Right lobe of liver (tissue), 6 donors: ENCODE measurements at regions not wholly inside any gene's neighbourhood (a gene's known extent, or its start where the extent isn't known, plus 50 kb on each side); places are given as distances from the start of the nearest gene placed in this dataset.

ENCODE experiments used
- ATAC-seq, 4 donors: fragments of 200-7000 bp; cut with Tn5 transposase; one replicate each; pipeline ENCODE4 v1.9.1; 2020; ENCODE audit warnings: mild to moderate bottlenecking in 4 of 4, moderate library complexity in 4 of 4
- DNase-seq, 3 donors: peaks; one replicate each; pipeline ENCODE4 v3.0.0-alpha.2; 2020
- H3K27ac ChIP-seq, 3 donors: fragments of 200-600 bp; one replicate each; pipeline ENCODE4 v1.8.0; 2022
- H3K27me3 ChIP-seq, 2 donors: fragments of 200-600 bp; one replicate each; pipeline ENCODE4 v1.8.0; 2022
- H3K36me3 ChIP-seq, 4 donors: fragments of 200-600 bp; sonication (generic) in 1 of 4; one replicate each; pipeline versions ENCODE4 v1.5.1 to v1.8.0; 2017 to 2022; ENCODE audit warnings: control low read depth in 1 of 4
- H3K4me1 ChIP-seq, 4 donors: fragments of 200-600 bp; sonication (generic) in 1 of 4; one replicate each; pipeline versions ENCODE4 v1.5.1 to v1.8.0; 2017 to 2022; ENCODE audit warnings: control low read depth in 1 of 4
- H3K4me3 ChIP-seq, 3 donors: fragments of 200-600 bp; one replicate each; pipeline ENCODE4 v1.8.0; 2022
- H3K9me3 ChIP-seq, 4 donors: fragments of 200-600 bp; sonication (generic) in 1 of 4; one replicate each; pipeline versions ENCODE4 v1.5.1 to v1.8.0; 2017 to 2022; ENCODE audit warnings: control low read depth in 1 of 4
- CTCF ChIP-seq, 4 donors: fragments of 200-600 bp in 3 of 4; fragments of 450-650 bp in 1 of 4; IDR thresholded peaks; one replicate each; pipeline versions ENCODE4 v1.5.1 to v1.8.0; 2016 to 2022; ENCODE audit warnings: antibody characterized with exemption in 4 of 4, mild to moderate bottlenecking in 2 of 4
- POLR2A ChIP-seq: fragments of 450-650 bp; IDR thresholded peaks from one replicate; pipeline ENCODE4 v1.6.1; 2017; ENCODE audit warnings: antibody characterized with exemption, mild to moderate bottlenecking
- WGBS: methylation state at CpG from one replicate; pipeline ENCODE4 v1.1.6; 2018; ENCODE audit warnings: low coverage, low lambda C conversion rate; ENCODE audit not compliant: insufficient coverage; ENCODE audit errors: missing lambda C conversion rate; 5-methylcytosine and 5-hydroxymethylcytosine counted together
- intact Hi-C, 2 donors: fragments of 100-400 bp; cut with DNase I; formaldehyde crosslinking; loops; one replicate each; pipeline versions ENCODE4 v1.11.2 to v1.14.1; 2022
- donor health status: DM: no; HTN: yes; CAD: no.
- donor health status: DM: no; HTN: no; CAD: no.
- donor health status: DM: no; HTN: no; CAD: no.
- donor health status: DM: no; HTN: yes; CAD: no.
- donor health status: DM: no; HTN: yes; CAD: no.

GRCh38 chr9:106356924-106357323, 506.0 kb upstream of the ZNF462 start:
- Histone ChIP-seq H3K4me1 (no peaks in the 10 kb centered on the region), H3K9me3 (peaks cover 0 to 3% (median 0%) of the 10 kb centered on the region in 4 donors), H3K4me3 (no peak overlapping the region), H3K27me3 (no peaks in the 10 kb centered on the region), H3K36me3 (no peaks in the 10 kb centered on the region), H3K27ac (no peak overlapping the region)
- intact Hi-C loops: no loop called here
- no peak for DNase-seq
- ATAC-seq: no peak
- TF ChIP-seq CTCF (IDR thresholded peaks at IDR 0.05): no peak
- TF ChIP-seq POLR2A: no peak

GRCh38 chr9:106358331-106358730, 504.6 kb upstream of the ZNF462 start:
- Histone ChIP-seq H3K4me1 (no peaks in the 10 kb centered on the region), H3K36me3 (no peaks in the 10 kb centered on the region), H3K9me3 (peaks cover 0 to 3% (median 0%) of the 10 kb centered on the region in 4 donors), H3K27ac (no peak overlapping the region), H3K4me3 (no peak overlapping the region), H3K27me3 (no peaks in the 10 kb centered on the region)
- no peak for ATAC-seq
- DNase-seq: no peak
- intact Hi-C loops: no loop called here
- no peak for TF ChIP-seq POLR2A
- no peak for TF ChIP-seq CTCF (IDR thresholded peaks at IDR 0.05)
- WGBS: no CpG with 5 or more reads among the region's 1 CpG

- Histone ChIP-seq H3K27me3 (no peaks in the 10 kb centered on the region), H3K27ac (no peak overlapping the region), H3K4me1 (no peaks in the 10 kb centered on the region), H3K9me3 (no peaks in the 10 kb centered on the region), H3K36me3 (no peaks in the 10 kb centered on the region), H3K4me3 (no peak overlapping the region)
- DNase-seq (no peak), ATAC-seq (no peak)
- 94% methylated on average over 2 of the region's 2 CpGs for WGBS
- intact Hi-C loops: no loop called here
- TF ChIP-seq POLR2A (no peak), CTCF (IDR thresholded peaks at IDR 0.05) (no peak)
Measured at GRCh38 chr9:106376689-106377088, 486.3 kb upstream of the ZNF462 start.

- Histone ChIP-seq H3K4me3 (no peak overlapping the region), H3K36me3 (no peaks in the 10 kb centered on the region), H3K27me3 (no peaks in the 10 kb centered on the region), H3K4me1 (peaks cover 0 to 4% (median 0%) of the 10 kb centered on the region in 4 donors), H3K9me3 (no peaks in the 10 kb centered on the region), H3K27ac (no peak overlapping the region)
- intact Hi-C loops: no loop called here
- no peak for ATAC-seq
- no peak for DNase-seq
- no peak for TF ChIP-seq CTCF (IDR thresholded peaks at IDR 0.05)
- WGBS: 64% methylated on average over 4 of the region's 4 CpGs
Measured at GRCh38 chr9:106383072-106383471, 479.9 kb upstream of the ZNF462 start.

- 17% methylated on average over 2 of the region's 2 CpGs for WGBS
- H3K4me1 ChIP-seq: peaks cover 0 to 9% (median 0%) of the 10 kb centered on the region in 4 donors
- H3K9me3 ChIP-seq: no peaks in the 10 kb centered on the region
- peak; percentile 43 to 81 (median 54) for ATAC-seq
- H3K27me3 ChIP-seq: no peaks in the 10 kb centered on the region
- no peak for DNase-seq
- H3K27ac ChIP-seq: no peak overlapping the region
- intact Hi-C loops: no loop called here
- no peak overlapping the region for H3K4me3 ChIP-seq
- TF ChIP-seq CTCF (IDR thresholded peaks at IDR 0.05) (no peak), POLR2A (no peak)
- no peaks in the 10 kb centered on the region for H3K36me3 ChIP-seq
Measured at GRCh38 chr9:106387965-106388364, 475.0 kb upstream of the ZNF462 start.
